ENCODE measurements at regions not wholly inside any gene's neighbourhood (a gene's known extent, or its start where the extent isn't known, plus 50 kb on each side); places are given as distances from the start of the nearest gene placed in this dataset.
"Not testable (repeated sequence)": the region's sequence is repeated elsewhere in the genome, so short reads cannot be mapped to it uniquely, and the experiment has no call there.

DNA sequence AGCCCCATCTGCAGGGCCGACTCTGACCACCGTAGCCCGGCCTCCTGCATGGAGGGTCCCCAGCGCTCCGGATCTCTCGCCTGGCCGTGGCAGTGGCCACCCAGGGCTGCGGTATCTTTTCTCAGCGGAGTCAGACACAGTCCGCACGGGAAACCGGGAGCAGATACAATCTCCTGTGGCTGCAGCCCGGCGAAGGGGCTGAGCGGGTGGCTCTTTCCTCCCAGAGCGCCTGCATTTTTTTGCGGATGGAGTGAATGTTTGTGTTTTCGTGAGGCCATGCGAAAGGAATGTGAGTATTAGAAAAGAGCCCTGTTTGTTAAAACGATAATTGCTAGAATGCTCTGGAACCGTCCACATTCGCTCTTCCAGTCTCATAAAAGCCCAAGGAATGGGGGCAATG, 53.4 kb upstream of the PTCH1 start:
- Histone ChIP-seq H3K4me3 (ENCODE audit: low read length in 2 of 2) (peak overlapping the region in 1 of 2 donors; percentile 10), H3K4me1 (ENCODE audit: control insufficient read depth, insufficient read depth, low read length) (peaks cover 3% of the 10 kb centered on the region), H3K27me3 (ENCODE audit: control insufficient read depth in 1 of 2, insufficient read depth in 2 of 2, low read length in 2 of 2) (peaks cover 9 to 15% of the 10 kb centered on the region in 2 donors), H3K27ac (ENCODE audit: low read length) (no peak overlapping the region), H3K9ac (ENCODE audit: low read length in 2 of 2) (no peak overlapping the region), H3K36me3 (ENCODE audit: control insufficient read depth in 2 of 2, insufficient read depth in 2 of 2, low read length in 2 of 2) (no peaks in the 10 kb centered on the region), H3K9me3 (ENCODE audit: control insufficient read depth in 2 of 2, low read length in 2 of 2) (no peaks in the 10 kb centered on the region)

- H3K27me3 ChIP-seq (ENCODE audit: control insufficient read depth in 1 of 2, insufficient read depth in 2 of 2, low read length in 2 of 2): peaks cover 6 to 12% of the 10 kb centered on the region in 2 donors
- not testable (repeated sequence) for H3K36me3 ChIP-seq (ENCODE audit: control insufficient read depth in 2 of 2, insufficient read depth in 2 of 2, low read length in 2 of 2); H3K9ac ChIP-seq (ENCODE audit: low read length in 2 of 2)
These were observed 52.0 kb upstream of the PTCH1 start for GRCh38 chr9:95568735-95569134.

More at GRCh38 chr9:95568735-95569134, 52.0 kb upstream of the PTCH1 start:
- not testable (repeated sequence) for H3K9me3 ChIP-seq (ENCODE audit: control insufficient read depth in 2 of 2, low read length in 2 of 2); H3K4me1 ChIP-seq (ENCODE audit: control insufficient read depth, insufficient read depth, low read length); H3K4me3 ChIP-seq (ENCODE audit: low read length in 2 of 2); H3K27ac ChIP-seq (ENCODE audit: low read length)

All from stomach smooth muscle (tissue), 2 donors.